IMR-90 (cell line): ENCODE measurements at regions not wholly inside any gene's neighbourhood (a gene's known extent, or its start where the extent isn't known, plus 50 kb on each side); places are given as distances from the start of the nearest gene placed in this dataset.

ENCODE experiments used
- ATAC-seq: fragments of 200-7000 bp; cut with Tn5 transposase; 2 replicates; pipeline ENCODE4 v1.9.1; 2020; ENCODE audit warnings: low read depth, mild to moderate bottlenecking, moderate library complexity
- BruUV-seq: library from RNA; stranded (reverse); fragments of 400-500 nt; replicated peaks from 2 replicates; lab custom pipeline; 2021; lab: Mats Ljungman, UMichigan
- CTCF ChIA-PET: fragments of 300-600 bp; formaldehyde crosslinking; extraction: SDS; loops from one replicate; lab custom pipeline; 2021; ENCODE audit warnings: antibody characterized with exemption; lab: Yijun Ruan, JAX
- POLR2A ChIA-PET: fragments of 300-600 bp; sonication (Branson Sonifier 250); formaldehyde crosslinking; loops from one replicate; lab custom pipeline; 2022; ENCODE audit warnings: antibody characterized with exemption; ENCODE audit not compliant: unreplicated experiment; lab: Charles Lee
- DNase-seq: peaks from one replicate; pipeline ENCODE4 v3.0.0; 2013
- H2AFZ ChIP-seq: replicated peaks from 2 replicates; pipeline ENCODE3; 2013; ENCODE audit warnings: low read length, mild to moderate bottlenecking; ENCODE audit not compliant: poor library complexity
- H2AK5ac ChIP-seq: 2 replicates; pipeline ENCODE4 v1.6.1; 2013; ENCODE audit warnings: low read depth, low read length, inconsistent platforms
- H2AK9ac ChIP-seq: replicated peaks from 2 replicates; pipeline ENCODE3; 2013; ENCODE audit warnings: mild to moderate bottlenecking, low read depth, low read length, moderate library complexity; ENCODE audit not compliant: poor library complexity
- H2BK120ac ChIP-seq: 2 replicates; pipeline ENCODE4 v1.6.1; 2013; ENCODE audit warnings: low read depth, low read length, inconsistent platforms
- H2BK15ac ChIP-seq: 3 replicates; pipeline ENCODE4 v1.6.1; 2013; ENCODE audit warnings: low read depth, low read length, inconsistent platforms
- H2BK20ac ChIP-seq: 2 replicates; pipeline ENCODE4 v1.6.1; 2013; ENCODE audit warnings: low read depth, mild to moderate bottlenecking, inconsistent platforms, low read length, moderate library complexity
- H2BK5ac ChIP-seq: 2 replicates; pipeline ENCODE4 v1.6.1; 2013; ENCODE audit warnings: mild to moderate bottlenecking, low read depth, low read length, inconsistent platforms; ENCODE audit not compliant: poor library complexity, severe bottlenecking
- H3K14ac ChIP-seq: replicated peaks from 2 replicates; pipeline ENCODE4 v1.6.1; 2013; ENCODE audit warnings: low read depth, low read length, inconsistent platforms
- H3K18ac ChIP-seq: 2 replicates; pipeline ENCODE4 v1.6.1; 2013; ENCODE audit warnings: low read depth, low read length, control low read depth
- H3K23ac ChIP-seq: 2 replicates; pipeline ENCODE4 v1.6.1; 2013; ENCODE audit warnings: low read depth, low read length, inconsistent platforms
- H3K27ac ChIP-seq: 2 replicates; pipeline ENCODE4 v1.5.1; 2013; ENCODE audit warnings: mild to moderate bottlenecking, control low read depth, low read length; ENCODE audit not compliant: insufficient read depth
- H3K27me3 ChIP-seq: 2 replicates; pipeline ENCODE4 v1.6.1; 2013; ENCODE audit warnings: low read length; ENCODE audit not compliant: control insufficient read depth, insufficient read depth
- H3K36me3 ChIP-seq: 2 replicates; pipeline ENCODE4 v1.6.1; 2013; ENCODE audit warnings: low read length, mixed read lengths; ENCODE audit not compliant: control insufficient read depth, insufficient read depth
- H3K4ac ChIP-seq: 2 replicates; pipeline ENCODE4 v1.6.1; 2013; ENCODE audit warnings: low read depth, low read length, inconsistent platforms
- H3K4me1 ChIP-seq: 2 replicates; pipeline ENCODE4 v1.6.1; 2013; ENCODE audit warnings: low read length, mixed read lengths; ENCODE audit not compliant: control insufficient read depth, insufficient read depth
- H3K4me2 ChIP-seq: 2 replicates; pipeline ENCODE4 v1.6.1; 2013; ENCODE audit warnings: low read depth, mild to moderate bottlenecking, control low read depth, low read length, moderate library complexity
- H3K4me3 ChIP-seq: 2 replicates; pipeline ENCODE4 v1.5.1; 2013; ENCODE audit warnings: low read depth, mild to moderate bottlenecking, control low read depth, low read length, moderate library complexity; ENCODE audit not compliant: insufficient read depth
- H3K56ac ChIP-seq: 2 replicates; pipeline ENCODE4 v1.6.1; 2013; ENCODE audit warnings: low read length, inconsistent platforms; ENCODE audit not compliant: insufficient read depth; ENCODE audit errors: extremely low read depth
- H3K79me1 ChIP-seq, 2 experiments: 2 replicates each; pipeline ENCODE4 v1.6.1; 2013; ENCODE audit warnings: low read length in 2 of 2, inconsistent platforms in 1 of 2, low read depth in 1 of 2
- H3K9ac ChIP-seq: 2 replicates; pipeline ENCODE4 v1.6.1; 2013; ENCODE audit warnings: low read depth, low read length, control low read depth
- H3K9me1 ChIP-seq: 2 replicates; pipeline ENCODE4 v1.6.1; 2013; ENCODE audit warnings: low read length, inconsistent platforms; ENCODE audit not compliant: insufficient read depth
- H3K9me3 ChIP-seq: 2 replicates; pipeline ENCODE4 v1.6.1; 2013; ENCODE audit warnings: low read length; ENCODE audit not compliant: control insufficient read depth, insufficient read depth
- H4K20me1 ChIP-seq: 2 replicates; pipeline ENCODE4 v1.6.1; 2013; ENCODE audit warnings: low read length, inconsistent platforms; ENCODE audit not compliant: insufficient read depth
- H4K5ac ChIP-seq: 2 replicates; pipeline ENCODE4 v1.6.1; 2013; ENCODE audit warnings: mild to moderate bottlenecking, low read depth, low read length, control low read depth
- H4K8ac ChIP-seq, 2 experiments: 2 replicates each; pipeline ENCODE4 v1.6.1; 2013; ENCODE audit warnings: low read depth in 2 of 2, low read length in 2 of 2, control low read depth in 1 of 2, inconsistent platforms in 1 of 2
- H4K91ac ChIP-seq: 2 replicates; pipeline ENCODE4 v1.6.1; 2013; ENCODE audit warnings: low read depth, low read length, inconsistent platforms; ENCODE audit not compliant: insufficient read depth
- CTCF ChIP-seq: conservative IDR thresholded peaks from 2 replicates; pipeline ENCODE4 v1.5.1; 2012; ENCODE audit warnings: mild to moderate bottlenecking, low read depth, low read length, improper control_type of control experiment
- ELK1 ChIP-seq: fragments of 150-350 bp; IDR thresholded peaks from 2 replicates; pipeline ENCODE4 v1.6.1; 2016; ENCODE audit warnings: low read depth, mild to moderate bottlenecking, low read length, moderate library complexity, borderline replicate concordance
- MAFK ChIP-seq: IDR thresholded peaks from 2 replicates; pipeline ENCODE4 v1.6.1; 2012; ENCODE audit warnings: low read depth, low read length, improper control_type of control experiment
- MXI1 ChIP-seq: IDR thresholded peaks from 2 replicates; pipeline ENCODE4 v1.6.1; 2012; ENCODE audit warnings: low read depth, mild to moderate bottlenecking, low read length, moderate library complexity, borderline replicate concordance
- NFE2L2 ChIP-seq: fragments of 150-350 bp; IDR thresholded peaks from 2 replicates; pipeline ENCODE4 v1.6.1; 2016; ENCODE audit warnings: low read depth, mild to moderate bottlenecking, low read length
- SMC3 ChIP-seq: fragments of 150-350 bp; IDR thresholded peaks from 2 replicates; pipeline ENCODE4 v1.6.1; 2016; ENCODE audit warnings: low read depth, mild to moderate bottlenecking, antibody characterized with exemption, low read length, moderate library complexity
- USF2 ChIP-seq: fragments of 150-350 bp; IDR thresholded peaks from 2 replicates; pipeline ENCODE4 v1.6.1; 2017; ENCODE audit warnings: mild to moderate bottlenecking, antibody characterized with exemption, low read length, low read depth
- WGBS, 2 experiments: methylation state at CpG; one replicate each; pipeline versions ENCODE4 v1.1.5 to v1.1.7; 2013; ENCODE audit warnings: missing lambda C conversion rate in 2 of 2; ENCODE audit not compliant: insufficient read length in 1 of 2; ENCODE audit errors: extremely low coverage in 2 of 2; 5-methylcytosine and 5-hydroxymethylcytosine counted together
- dilution Hi-C: fragments of 300-500 bp; cut with HindIII; formaldehyde crosslinking; loops from one replicate; pipeline ENCODE4 v1.14.3; 2018; ENCODE audit warnings: low sequenced_read_pairs; ENCODE audit not compliant: unreplicated experiment
- in situ Hi-C: fragments of 300-500 bp; cut with MboI; formaldehyde crosslinking; loops from 3 replicates; pipeline ENCODE4 v1.14.3; 2019; ENCODE audit warnings: low sequenced_read_pairs, inconsistent platforms, mixed read lengths
- intact Hi-C: fragments of 100-400 bp; cut with micrococcal nuclease; formaldehyde crosslinking; loops from 2 replicates; pipeline ENCODE4 v1.10.0; 2022

DNA sequence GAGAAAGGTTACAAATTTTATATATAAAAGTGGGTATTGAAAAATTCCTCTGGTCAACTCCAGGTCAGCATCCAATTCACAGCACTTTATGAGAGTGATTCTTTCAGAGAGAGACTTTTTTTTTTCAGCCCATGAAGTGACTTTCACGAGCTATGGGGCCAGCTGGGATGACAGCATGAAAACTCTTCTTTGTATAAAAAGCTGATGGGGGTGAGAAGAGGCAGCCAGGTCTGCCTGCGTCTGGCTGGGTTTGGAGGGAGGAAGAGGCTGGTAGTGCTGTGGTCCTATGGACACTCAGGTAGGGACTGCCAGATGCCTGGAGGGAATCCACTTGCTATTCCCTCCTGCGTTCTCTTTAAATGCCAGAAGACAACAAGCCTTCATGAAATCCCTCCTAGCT, 250.6 kb downstream of the UTP18 start:
- in situ Hi-C loops = no loop called here
- no peaks in the 10 kb centered on the region for H3K4me1 ChIP-seq

More for the DNA sequence above, 250.6 kb downstream of the UTP18 start:
- Histone ChIP-seq H3K23ac (no peak overlapping the region), H2AK9ac (no peak overlapping the region), H3K56ac (no peak overlapping the region), H3K14ac (no peak overlapping the region), H3K4ac (no peak overlapping the region), H2AFZ (no peak overlapping the region), H3K4me2 (no peak overlapping the region), H3K27ac (no peak overlapping the region), H4K20me1 (no peaks in the 10 kb centered on the region), H4K8ac (no peak overlapping the region), H2AK5ac (no peak overlapping the region), H3K9me3 (no peaks in the 10 kb centered on the region), H3K4me3 (no peak overlapping the region), H3K9me1 (no peaks in the 10 kb centered on the region), H3K18ac (no peak overlapping the region), H4K5ac (no peak overlapping the region), H3K36me3 (no peaks in the 10 kb centered on the region), H2BK120ac (no peak overlapping the region), H2BK5ac (no peak overlapping the region), H3K79me1 (no peaks in the 10 kb centered on the region), H3K27me3 (no peaks in the 10 kb centered on the region), H2BK15ac (no peak overlapping the region), H4K91ac (no peak overlapping the region), H2BK20ac (no peak overlapping the region), H3K9ac (no peak overlapping the region)
- intact Hi-C loops (no loop called here), dilution Hi-C loops (no loop called here)
- BruUV-seq = no TSS peak
- WGBS, 2 experiments = no CpG with 5 or more reads among the region's 3 CpGs
- CTCF ChIA-PET = no interaction called here
- TF ChIP-seq MXI1 = no peak
- TF ChIP-seq ELK1 = no peak
- TF ChIP-seq CTCF = no peak
- no peak for TF ChIP-seq SMC3
- TF ChIP-seq USF2 = no peak
- no peak for TF ChIP-seq NFE2L2
- TF ChIP-seq MAFK = no peak
- POLR2A ChIA-PET = no interaction called here
- ATAC-seq (no peak), DNase-seq (no peak)
